Thymus (tissue), 11 donors: ENCODE measurements at regions not wholly inside any gene's neighbourhood (a gene's known extent, or its start where the extent isn't known, plus 50 kb on each side); places are given as distances from the start of the nearest gene placed in this dataset.
A peak's percentile ranks its signal among the peaks of the same experiment; 100 is the strongest.
"Not testable (repeated sequence)": the region's sequence is repeated elsewhere in the genome, so short reads cannot be mapped to it uniquely, and the experiment has no call there.

Experiments
- DNase-seq, 9 donors: peaks; one replicate each; pipeline ENCODE4 v3.0.0-alpha.2; 2013; ENCODE audit warnings: low spot score in 9 of 9, low read depth in 6 of 9, missing footprints in 1 of 9
- H3K27ac ChIP-seq, 2 donors: one replicate each; pipeline ENCODE4 v1.5.1; 2013; ENCODE audit warnings: control low read depth in 1 of 2, low read depth in 1 of 2, low read length in 1 of 2, mild to moderate bottlenecking in 1 of 2, moderate library complexity in 1 of 2
- H3K27me3 ChIP-seq, 2 donors: one replicate each; pipeline ENCODE4 v1.5.1; 2013; ENCODE audit warnings: low read length in 1 of 2; ENCODE audit not compliant: control insufficient read depth in 2 of 2, insufficient read depth in 1 of 2
- H3K36me3 ChIP-seq, 2 donors: one replicate each; pipeline ENCODE4 v1.5.1; 2013; ENCODE audit warnings: low read length in 1 of 2, mild to moderate bottlenecking in 1 of 2, moderate library complexity in 1 of 2; ENCODE audit not compliant: control insufficient read depth in 2 of 2, insufficient read depth in 2 of 2
- H3K4me1 ChIP-seq, 2 donors: one replicate each; pipeline ENCODE4 v1.5.1; 2013; ENCODE audit warnings: low read length in 2 of 2; ENCODE audit not compliant: control insufficient read depth in 2 of 2, insufficient read depth in 2 of 2
- H3K4me3 ChIP-seq, 2 donors: one replicate each; pipeline ENCODE4 v1.5.1; 2013; ENCODE audit warnings: low read length in 2 of 2, control low read depth in 1 of 2, mild to moderate bottlenecking in 1 of 2
- H3K9me3 ChIP-seq, 2 donors: one replicate each; pipeline ENCODE4 v1.5.1; 2013; ENCODE audit warnings: low read length in 1 of 2, mild to moderate bottlenecking in 1 of 2; ENCODE audit not compliant: control insufficient read depth in 2 of 2, insufficient read depth in 1 of 2
- WGBS: extraction: QIAGEN DNeasy Blood & Tissue Kit; methylation state at CpG from one replicate; pipeline ENCODE4 v1.1.7; 2013; 5-methylcytosine and 5-hydroxymethylcytosine counted together
- donor health status: healthy.

GRCh38 chr17:27207073-27207513, 86.8 kb upstream of the WSB1 start:
- Histone ChIP-seq H3K36me3 (no peaks in the 10 kb centered on the region), H3K4me1 (no peaks in the 10 kb centered on the region), H3K27me3 (no peaks in the 10 kb centered on the region), H3K27ac (no peak overlapping the region), H3K9me3 (no peaks in the 10 kb centered on the region), H3K4me3 (no peak overlapping the region)
- WGBS, result 85% methylated on average over 3 of the region's 3 CpGs
- DNase-seq, result no peak

GRCh38 chr17:27208370-27208769, 85.5 kb upstream of the WSB1 start:
- not testable (repeated sequence) for H3K36me3 ChIP-seq, H3K9me3 ChIP-seq, DNase-seq

GRCh38 chr17:27209316-27209715, 84.6 kb upstream of the WSB1 start:
- Histone ChIP-seq H3K36me3 (no peaks in the 10 kb centered on the region), H3K27me3 (no peaks in the 10 kb centered on the region), H3K9me3 (no peaks in the 10 kb centered on the region), H3K4me3 (no peak overlapping the region), H3K27ac (no peak overlapping the region), H3K4me1 (no peaks in the 10 kb centered on the region)
- 96% methylated on average over 8 of the region's 8 CpGs for WGBS
- DNase-seq, result no peak

More at GRCh38 chr17:27208370-27208769, 85.5 kb upstream of the WSB1 start:
- not testable (repeated sequence) for H3K27ac ChIP-seq, H3K27me3 ChIP-seq, H3K4me3 ChIP-seq, H3K4me1 ChIP-seq

DNA sequence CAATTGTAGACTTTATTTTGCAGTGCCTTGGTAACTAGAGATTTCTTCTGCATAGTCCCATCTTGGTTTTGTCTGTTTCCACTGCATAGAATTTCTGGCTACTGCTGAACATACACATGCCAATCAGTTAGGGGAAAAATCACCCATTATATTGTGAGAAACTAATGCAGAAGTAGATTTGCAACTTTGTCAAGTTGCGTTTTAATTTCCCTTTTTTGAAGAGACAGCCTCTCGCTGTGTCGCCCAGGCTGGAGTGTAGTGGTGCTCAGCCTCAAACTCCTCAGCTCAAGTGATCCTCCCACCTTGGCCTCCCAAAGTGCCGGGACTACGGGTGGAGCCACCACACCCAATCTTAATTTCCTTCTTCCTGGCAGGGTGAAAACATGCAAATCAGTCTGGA, 83.1 kb upstream of the WSB1 start:
- H3K4me3 ChIP-seq, H3K4me1 ChIP-seq, H3K36me3 ChIP-seq, DNase-seq, H3K27ac ChIP-seq, H3K27me3 ChIP-seq, H3K9me3 ChIP-seq: not testable (repeated sequence)
- 58% methylated on average over 1 of the region's 5 CpGs for WGBS

DNA sequence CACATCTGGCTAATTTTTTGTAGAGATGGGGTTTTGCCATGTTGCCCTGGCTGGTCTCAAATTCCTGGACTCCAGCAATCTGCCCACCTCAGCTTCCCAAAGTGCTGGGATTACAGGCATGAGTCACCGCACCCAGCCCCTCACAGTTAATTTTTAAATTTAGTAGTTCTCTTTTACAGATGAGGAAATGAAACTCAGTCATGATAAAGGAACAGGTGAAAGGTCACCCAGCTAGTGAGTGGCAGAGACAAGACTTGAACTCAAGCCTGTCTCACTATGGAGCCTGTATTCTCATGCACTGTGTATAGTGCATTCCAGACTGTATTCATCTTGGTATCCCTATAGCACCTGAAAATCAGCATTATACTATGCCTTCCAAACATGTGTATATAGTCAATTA, 77.1 kb upstream of the WSB1 start:
- Histone ChIP-seq H3K4me3 (no peak overlapping the region), H3K27me3 (no peaks in the 10 kb centered on the region), H3K27ac (no peak overlapping the region), H3K9me3 (no peaks in the 10 kb centered on the region), H3K36me3 (no peaks in the 10 kb centered on the region), H3K4me1 (no peaks in the 10 kb centered on the region)
- DNase-seq, result no peak
- WGBS, result 91% methylated on average over 1 of the region's 1 CpG

DNA sequence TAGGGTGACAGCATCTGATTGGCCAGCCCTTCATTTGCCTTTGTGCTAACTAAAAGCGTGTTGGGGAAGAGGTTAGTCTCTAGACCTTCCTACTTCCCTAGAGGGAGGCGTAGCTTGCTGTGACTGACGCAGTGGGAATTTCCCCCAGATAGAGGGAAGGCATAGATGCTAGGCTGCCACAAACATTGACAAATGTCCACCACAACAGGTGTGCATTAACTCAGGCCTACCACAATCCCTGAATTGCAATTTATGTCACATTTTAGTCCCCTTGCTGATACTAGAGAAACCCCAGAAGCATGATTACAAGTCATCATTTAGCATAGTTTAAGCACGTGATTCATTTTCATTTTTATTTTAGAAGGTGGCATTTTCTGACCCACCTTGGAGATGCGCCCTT, 76.3 kb upstream of the WSB1 start:
- DNase-seq, result peak in 1 of 9 donors; percentile 15
- Histone ChIP-seq H3K36me3 (no peaks in the 10 kb centered on the region), H3K27ac (no peak overlapping the region), H3K4me1 (no peaks in the 10 kb centered on the region), H3K27me3 (no peaks in the 10 kb centered on the region), H3K4me3 (no peak overlapping the region), H3K9me3 (no peaks in the 10 kb centered on the region)
- 93% methylated on average over 5 of the region's 5 CpGs for WGBS

DNA sequence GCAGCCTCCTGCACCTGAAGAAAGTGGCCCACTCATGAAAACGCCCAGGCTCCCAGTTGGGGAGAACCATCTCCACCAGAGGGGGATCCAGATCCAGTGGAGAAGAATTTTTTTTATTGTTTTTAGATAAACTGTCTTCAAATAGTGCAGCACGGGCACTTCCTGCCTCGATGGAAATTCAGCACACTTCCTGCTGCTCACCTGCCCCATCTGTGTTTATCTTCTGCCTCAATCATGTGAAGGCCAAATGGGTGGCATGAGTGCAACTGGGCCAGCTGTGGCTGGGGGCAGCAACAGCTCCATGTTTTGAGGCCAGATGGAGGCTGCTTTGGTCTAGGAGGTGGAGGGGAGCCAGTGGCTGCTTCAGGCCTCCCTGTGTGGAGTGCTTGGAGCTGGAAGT, 75.9 kb upstream of the WSB1 start:
- no peak overlapping the region for H3K27ac ChIP-seq
- DNase-seq, result no peak
- 76% methylated on average over 3 of the region's 3 CpGs for WGBS
- H3K36me3 ChIP-seq, result no peaks in the 10 kb centered on the region
- no peaks in the 10 kb centered on the region for H3K4me1 ChIP-seq
- H3K27me3 ChIP-seq, result no peaks in the 10 kb centered on the region
- H3K4me3 ChIP-seq, result no peak overlapping the region
- H3K9me3 ChIP-seq, result no peaks in the 10 kb centered on the region

DNA sequence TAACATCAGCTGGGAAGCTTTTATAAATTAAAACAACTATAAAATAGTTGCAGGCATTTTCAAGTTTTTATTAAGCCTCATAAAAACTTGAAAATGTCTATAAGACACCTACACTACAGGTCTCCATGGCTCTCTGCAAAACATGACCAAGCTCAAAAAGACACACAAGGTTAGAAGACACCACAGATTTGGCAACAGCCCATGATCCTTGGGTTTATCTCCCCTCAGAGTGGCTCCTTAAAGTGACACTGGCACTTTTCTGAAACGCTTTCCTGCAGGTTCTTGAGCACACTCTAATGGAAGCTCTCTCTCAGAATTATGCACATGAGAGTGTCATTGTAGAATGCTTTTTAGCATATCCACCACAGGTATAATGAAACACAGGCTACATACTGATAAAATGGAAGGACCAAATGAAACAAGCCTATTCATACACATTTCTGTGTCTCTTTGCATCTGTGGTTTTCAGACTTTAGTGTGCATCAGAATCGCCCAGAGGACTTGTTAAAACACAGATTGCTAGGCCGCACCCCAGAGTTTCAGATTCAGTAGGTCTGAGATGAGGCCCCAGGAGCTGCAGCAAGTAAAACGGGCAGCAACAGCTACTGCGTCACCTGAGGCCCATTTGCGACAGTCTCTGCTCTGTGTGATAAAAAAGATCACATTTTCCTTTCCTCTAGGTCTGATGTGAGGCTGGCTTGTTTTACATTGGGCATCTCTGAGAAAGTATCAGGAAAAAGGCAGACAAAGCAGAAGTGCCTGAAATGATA, 75.0 kb upstream of the WSB1 start:
- H3K27ac ChIP-seq, result no peak overlapping the region
- H3K9me3 ChIP-seq, result no peaks in the 10 kb centered on the region

GRCh38 chr17:27222515-27222914, 71.4 kb upstream of the WSB1 start:
- no peaks in the 10 kb centered on the region for H3K4me1 ChIP-seq

More for the DNA sequence above, 75.0 kb upstream of the WSB1 start:
- Histone ChIP-seq H3K4me3 (no peak overlapping the region), H3K4me1 (no peaks in the 10 kb centered on the region), H3K36me3 (no peaks in the 10 kb centered on the region), H3K27me3 (no peaks in the 10 kb centered on the region)
- no peak for DNase-seq
- WGBS, result 93% methylated on average over 6 of the region's 6 CpGs

More at GRCh38 chr17:27222515-27222914, 71.4 kb upstream of the WSB1 start:
- WGBS, result 91% methylated on average over 1 of the region's 1 CpG
- H3K9me3 ChIP-seq, result no peaks in the 10 kb centered on the region
- no peak for DNase-seq
- no peak overlapping the region for H3K4me3 ChIP-seq
- H3K36me3 ChIP-seq, result no peaks in the 10 kb centered on the region
- H3K27me3 ChIP-seq, result no peaks in the 10 kb centered on the region
- no peak overlapping the region for H3K27ac ChIP-seq
